HepG2 (cell line): ENCODE measurements at regions not wholly inside any gene's neighbourhood (a gene's known extent, or its start where the extent isn't known, plus 50 kb on each side); places are given as distances from the start of the nearest gene placed in this dataset.
A peak's percentile ranks its signal among the peaks of the same experiment; 100 is the strongest.

Experiments used
- ARNT ChIP-seq: fragments of 450-650 bp; IDR thresholded peaks from 2 replicates; pipeline ENCODE4 v1.6.1; 2017
- ATF2 ChIP-seq: sonication (generic); formaldehyde crosslinking; IDR thresholded peaks from 2 replicates; pipeline ENCODE4 v1.4.0; 2020; ENCODE audit warnings: missing genetic modification reagents
- CHD4 ChIP-seq: fragments of 200-600 bp; sonication (generic); IDR thresholded peaks from 2 replicates; pipeline ENCODE4 v1.7.0; 2017; ENCODE audit warnings: mild to moderate bottlenecking, low read length, borderline replicate concordance
- HOXA5 ChIP-seq: sonication (generic); formaldehyde crosslinking; IDR thresholded peaks from 2 replicates; pipeline ENCODE4 v1.4.0; 2020; ENCODE audit warnings: missing genetic modification reagents
- MATR3 ChIP-seq: sonication (generic); formaldehyde crosslinking; IDR thresholded peaks from 2 replicates; pipeline ENCODE4 v1.4.0; 2020; ENCODE audit warnings: missing genetic modification reagents
- PCBP2 ChIP-seq: fragments of 200-400 bp; formaldehyde crosslinking; optimal IDR thresholded peaks from 2 replicates; pipeline ENCODE3; 2018; ENCODE audit warnings: low read length, low read depth; ENCODE audit not compliant: poor library complexity, severe bottlenecking
- SMC3 ChIP-seq: IDR thresholded peaks from 2 replicates; pipeline ENCODE4 v1.6.1; 2011; ENCODE audit warnings: low read length, improper control_type of control experiment
- SP5 ChIP-seq: IDR thresholded peaks from 2 replicates; pipeline ENCODE4 v1.6.1; 2016; ENCODE audit warnings: low read depth, borderline replicate concordance
- TBL1XR1 ChIP-seq: fragments of 150-350 bp; IDR thresholded peaks from 2 replicates; pipeline ENCODE4 v1.6.1; 2014; ENCODE audit warnings: borderline replicate concordance, low read length; ENCODE audit not compliant: partially characterized antibody
- ZBTB4 ChIP-seq: sonication (generic); formaldehyde crosslinking; IDR thresholded peaks from 2 replicates; pipeline ENCODE4 v1.4.0; 2020; ENCODE audit warnings: missing genetic modification reagents, mild to moderate bottlenecking, borderline replicate concordance
- ZFP41 ChIP-seq: sonication (generic); formaldehyde crosslinking; IDR thresholded peaks from 2 replicates; pipeline ENCODE4 v1.4.0; 2020; ENCODE audit warnings: mild to moderate bottlenecking, missing genetic modification reagents, borderline replicate concordance
- ZHX2 ChIP-seq, 2 experiments: sonication (generic) in 1 of 2; formaldehyde crosslinking in 1 of 2; IDR thresholded peaks; 2 replicates each; pipeline versions ENCODE4 v1.6.1 to v1.9.0; 2014 to 2022; ENCODE audit warnings: antibody characterized with exemption in 1 of 2, borderline replicate concordance in 1 of 2, inconsistent platforms in 1 of 2, low read depth in 1 of 2, missing genetic modification reagents in 1 of 2
- ZMYM3 ChIP-seq: sonication (generic); formaldehyde crosslinking; IDR thresholded peaks from 2 replicates; pipeline ENCODE4 v1.5.1; 2020; ENCODE audit warnings: mild to moderate bottlenecking, missing genetic modification reagents
- ZNF160 ChIP-seq: sonication (generic); formaldehyde crosslinking; IDR thresholded peaks from 2 replicates; pipeline ENCODE4 v1.8.0; 2022; ENCODE audit warnings: mild to moderate bottlenecking, inconsistent platforms, missing genetic modification reagents
- ZNF550 ChIP-seq: sonication (generic); formaldehyde crosslinking; IDR thresholded peaks from 2 replicates; pipeline ENCODE4 v1.4.0; 2020; ENCODE audit warnings: mild to moderate bottlenecking, missing genetic modification reagents, borderline replicate concordance
- ZNF589 ChIP-seq: sonication (generic); formaldehyde crosslinking; conservative IDR thresholded peaks from 2 replicates; pipeline ENCODE4 v1.8.0; 2022; ENCODE audit warnings: mild to moderate bottlenecking, moderate library complexity, missing genetic modification reagents
- ZNF605 ChIP-seq: sonication (generic); formaldehyde crosslinking; IDR thresholded peaks from 2 replicates; pipeline ENCODE4 v1.8.0; 2022; ENCODE audit warnings: mild to moderate bottlenecking, missing genetic modification reagents
- ZUFSP ChIP-seq: sonication (generic); formaldehyde crosslinking; IDR thresholded peaks from 2 replicates; pipeline ENCODE4 v1.9.0; 2021; ENCODE audit warnings: missing genetic modification reagents, mild to moderate bottlenecking, borderline replicate concordance

- no peak for TF ChIP-seq ZHX2 (IDR thresholded peaks at IDR 0.05; ENCODE audit: low read depth)
- no peak for TF ChIP-seq ZHX2 (CRISPR knock-in tag; IDR thresholded peaks at IDR 0.05; ENCODE audit: borderline replicate concordance)
- TF ChIP-seq TBL1XR1 = no peak
- TF ChIP-seq SMC3 = peak; percentile 11; the same call in 1 of the 2 replicates
- no peak for TF ChIP-seq ARNT
- TF ChIP-seq ATF2 = peak; percentile 82; the same call in 1 of the 2 replicates
- TF ChIP-seq MATR3 = no peak
- TF ChIP-seq PCBP2 = no peak
- TF ChIP-seq ZBTB4 (CRISPR knock-in tag) = peak; percentile 55; the same call in 1 of the 2 replicates
- no peak for TF ChIP-seq ZNF589 (CRISPR knock-in tag)
- TF ChIP-seq HOXA5 (CRISPR knock-in tag) = no peak
- peak; percentile 68 for TF ChIP-seq ZMYM3 (CRISPR knock-in tag)
- no peak for TF ChIP-seq SP5 (CRISPR knock-in tag)
- no peak for TF ChIP-seq ZNF605 (CRISPR knock-in tag)
- TF ChIP-seq ZNF550 (CRISPR knock-in tag) = 0 out of 2 replicates have a peak, but pooled peaks have one; percentile 63
- no peak for TF ChIP-seq ZUFSP (CRISPR knock-in tag)
- TF ChIP-seq ZFP41 (CRISPR knock-in tag) = no peak
- 0 out of 2 replicates have a peak, but pooled peaks have one; percentile 41 for TF ChIP-seq CHD4
- TF ChIP-seq ZNF160 (CRISPR knock-in tag) = no peak
These were observed 342.8 kb downstream of the RPS6KC1 start (continued) for GRCh38 chr1:213393860-213394259.
